Esophagus muscularis mucosa (tissue), 4 donors: ENCODE measurements at regions not wholly inside any gene's neighbourhood (a gene's known extent, or its start where the extent isn't known, plus 50 kb on each side); places are given as distances from the start of the nearest gene placed in this dataset.

ENCODE experiments used
- DNase-seq: peaks from one replicate; pipeline ENCODE4 v3.0.0-alpha.2; 2017; ENCODE audit errors: extremely low spot score
- H3K27ac ChIP-seq, 4 donors: fragments of 200-600 bp; sonication (generic); replicated peaks in 1 of 4; 1 replicate in 3 of 4; 2 replicates in 1 of 4; pipeline ENCODE4 v1.5.1; 2016 to 2019; ENCODE audit warnings: mild to moderate bottlenecking in 1 of 4
- H3K27me3 ChIP-seq, 4 donors: fragments of 200-600 bp; sonication (generic); one replicate each; pipeline versions ENCODE4 v1.5.1 to v1.6.0; 2016 to 2019
- H3K36me3 ChIP-seq, 4 donors: fragments of 200-600 bp; sonication (generic); one replicate each; pipeline ENCODE4 v1.5.1; 2016 to 2019
- H3K4me1 ChIP-seq, 4 donors: fragments of 200-600 bp; sonication (generic); one replicate each; pipeline ENCODE4 v1.5.1; 2016 to 2019
- H3K4me3 ChIP-seq, 4 donors: fragments of 200-600 bp; sonication (generic); 1 replicate in 2 of 4; 2 replicates in 2 of 4; pipeline ENCODE4 v1.5.1; 2016 to 2019; ENCODE audit warnings: mild to moderate bottlenecking in 4 of 4, moderate library complexity in 1 of 4
- H3K9me3 ChIP-seq, 4 donors: fragments of 200-600 bp; sonication (generic); 1 replicate in 3 of 4; 2 replicates in 1 of 4; pipeline ENCODE4 v1.5.1; 2016 to 2019
- EP300 ChIP-seq: sonication (generic); formaldehyde crosslinking; IDR thresholded peaks from one replicate; pipeline ENCODE4 v1.6.1; 2017; ENCODE audit warnings: antibody characterized with exemption
- POLR2A ChIP-seq: fragments of 450-650 bp; IDR thresholded peaks from one replicate; pipeline ENCODE4 v1.6.1; 2017; ENCODE audit warnings: antibody characterized with exemption, moderate library complexity, mild to moderate bottlenecking, low read depth
- POLR2AphosphoS5 ChIP-seq, 2 donors: sonication (generic); formaldehyde crosslinking; IDR thresholded peaks; one replicate each; pipeline ENCODE4 v1.6.1; 2017; ENCODE audit warnings: antibody characterized with exemption in 2 of 2
- WGBS: methylation state at CpG from one replicate; pipeline ENCODE4 v1.1.5; 2018; 5-methylcytosine and 5-hydroxymethylcytosine counted together
- intact Hi-C: fragments of 100-400 bp; cut with DNase I; formaldehyde crosslinking; loops from one replicate; pipeline ENCODE4 v1.15.1; 2023
- TF ChIP-seq, protein P1 (sequence below), 3 experiments: fragments of 200-600 bp in 2 of 3; fragments of 450-650 bp in 1 of 3; sonication (generic) in 2 of 3; IDR thresholded peaks; one replicate each; pipeline ENCODE4 v1.5.1; 2017 to 2019; ENCODE audit warnings: antibody characterized with exemption in 3 of 3, mild to moderate bottlenecking in 2 of 3, moderate library complexity in 1 of 3

DNA sequence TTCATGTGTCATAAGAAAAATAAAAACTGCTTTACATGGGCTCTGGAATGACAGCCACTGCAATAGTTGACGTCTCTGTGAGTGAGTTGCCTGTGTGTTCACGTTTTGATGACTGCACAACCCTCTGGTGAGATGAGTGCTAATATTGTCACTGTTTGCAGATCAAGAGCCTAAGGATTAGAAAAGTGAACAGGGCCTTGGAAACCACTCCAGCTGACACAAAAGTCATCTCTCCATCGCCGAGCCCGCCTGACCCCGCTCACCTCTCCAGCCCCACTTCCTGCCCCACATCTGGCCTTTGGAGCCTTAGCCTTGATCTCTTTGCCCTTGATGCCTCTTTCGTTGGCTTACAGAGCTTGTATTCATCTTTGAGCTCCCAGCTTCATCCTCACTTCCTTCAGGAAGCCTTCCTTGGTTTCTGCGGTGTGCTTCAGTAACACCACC lies 351.7 kb downstream of the TCERG1L start:
- no peaks in the 10 kb centered on the region for H3K36me3 ChIP-seq
- H3K4me3 ChIP-seq: no peak overlapping the region
- whole genome bisulfite sequencing: 75% methylated on average over 8 of the region's 8 CpGs
- H3K4me1 ChIP-seq: no peaks in the 10 kb centered on the region
- peak; percentile 82 for DNase-seq
- no peaks in the 10 kb centered on the region for H3K9me3 ChIP-seq
- intact Hi-C loops: no loop called here
- H3K27me3 ChIP-seq: peaks cover 0 to 38% (median 0%) of the 10 kb centered on the region in 4 donors
- TF ChIP-seq, protein P1, sequence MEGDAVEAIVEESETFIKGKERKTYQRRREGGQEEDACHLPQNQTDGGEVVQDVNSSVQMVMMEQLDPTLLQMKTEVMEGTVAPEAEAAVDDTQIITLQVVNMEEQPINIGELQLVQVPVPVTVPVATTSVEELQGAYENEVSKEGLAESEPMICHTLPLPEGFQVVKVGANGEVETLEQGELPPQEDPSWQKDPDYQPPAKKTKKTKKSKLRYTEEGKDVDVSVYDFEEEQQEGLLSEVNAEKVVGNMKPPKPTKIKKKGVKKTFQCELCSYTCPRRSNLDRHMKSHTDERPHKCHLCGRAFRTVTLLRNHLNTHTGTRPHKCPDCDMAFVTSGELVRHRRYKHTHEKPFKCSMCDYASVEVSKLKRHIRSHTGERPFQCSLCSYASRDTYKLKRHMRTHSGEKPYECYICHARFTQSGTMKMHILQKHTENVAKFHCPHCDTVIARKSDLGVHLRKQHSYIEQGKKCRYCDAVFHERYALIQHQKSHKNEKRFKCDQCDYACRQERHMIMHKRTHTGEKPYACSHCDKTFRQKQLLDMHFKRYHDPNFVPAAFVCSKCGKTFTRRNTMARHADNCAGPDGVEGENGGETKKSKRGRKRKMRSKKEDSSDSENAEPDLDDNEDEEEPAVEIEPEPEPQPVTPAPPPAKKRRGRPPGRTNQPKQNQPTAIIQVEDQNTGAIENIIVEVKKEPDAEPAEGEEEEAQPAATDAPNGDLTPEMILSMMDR (IDR thresholded peaks at IDR 0.05): no peak
- TF ChIP-seq POLR2AphosphoS5 (IDR thresholded peaks at IDR 0.05) (no peak), POLR2A (no peak), EP300 (no peak)
- no peak overlapping the region for H3K27ac ChIP-seq

DNA sequence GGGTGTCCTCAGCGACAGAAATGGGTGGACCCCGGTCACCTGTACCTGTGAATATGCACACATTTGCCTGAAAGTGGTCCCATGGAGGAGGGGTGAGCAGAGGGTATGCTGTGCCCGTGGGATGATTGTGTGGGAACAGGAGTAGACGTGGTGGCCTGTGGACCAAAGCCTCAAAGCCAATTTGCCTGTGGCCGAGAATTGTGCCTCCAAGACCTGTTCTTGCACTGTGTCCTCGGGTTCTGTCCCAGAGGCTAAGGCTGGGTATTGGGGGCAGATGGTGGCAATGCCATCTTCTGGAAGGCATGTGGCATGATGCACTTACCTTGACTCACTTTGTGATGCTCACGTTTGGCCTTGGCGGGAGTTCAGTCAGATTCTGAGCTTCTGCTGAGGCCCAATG lies 351.0 kb downstream of the TCERG1L start:
- DNase-seq: peak; percentile 87
- TF ChIP-seq, protein P1 (IDR thresholded peaks at IDR 0.05): no peak
- TF ChIP-seq POLR2AphosphoS5 (IDR thresholded peaks at IDR 0.05) (no peak), EP300 (no peak), POLR2A (no peak)
- no peaks in the 10 kb centered on the region for H3K9me3 ChIP-seq
- intact Hi-C loops: no loop called here
- 79% methylated on average over 8 of the region's 8 CpGs for WGBS
- peaks cover 0 to 43% (median 0%) of the 10 kb centered on the region in 4 donors for H3K27me3 ChIP-seq
- H3K4me3 ChIP-seq: no peak overlapping the region
- no peak overlapping the region for H3K27ac ChIP-seq
- no peaks in the 10 kb centered on the region for H3K4me1 ChIP-seq
- H3K36me3 ChIP-seq: no peaks in the 10 kb centered on the region

DNA sequence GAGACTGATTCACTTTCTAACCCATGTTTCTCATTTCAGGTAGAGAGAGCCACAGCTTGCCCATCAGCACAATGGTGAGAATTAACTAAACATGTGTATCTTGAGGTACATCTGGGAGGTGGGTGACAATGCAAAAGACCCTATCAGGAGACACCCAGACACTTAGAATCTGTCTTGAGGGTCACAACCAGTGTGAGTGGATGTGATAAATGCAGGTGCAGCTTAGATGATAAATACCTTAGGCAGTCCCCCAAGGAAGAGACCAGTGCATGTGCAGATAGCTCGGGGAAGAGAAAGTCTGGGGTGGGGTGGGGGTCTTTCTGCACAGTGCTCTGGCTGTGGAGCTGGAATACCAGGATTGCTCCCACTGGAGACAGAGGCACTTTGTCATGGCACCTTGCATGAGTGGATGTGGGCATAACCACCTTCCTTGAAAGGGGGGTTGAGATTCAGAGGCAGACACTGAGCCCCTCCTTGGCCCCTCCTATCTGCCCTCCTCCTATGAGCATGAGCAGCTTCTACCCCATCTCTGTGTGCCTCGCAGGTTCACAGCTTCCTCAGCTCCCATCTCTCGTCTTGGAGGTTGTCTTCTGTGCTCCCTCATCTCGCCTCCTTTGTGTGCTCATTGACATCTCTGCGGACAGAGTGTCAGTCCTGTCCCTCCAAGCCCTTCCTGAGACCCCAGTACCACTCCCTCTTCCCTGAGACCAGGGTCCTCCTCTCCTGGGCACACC lies 349.8 kb downstream of the TCERG1L start:
- Histone ChIP-seq H3K9me3 (no peaks in the 10 kb centered on the region), H3K27ac (no peak overlapping the region), H3K36me3 (no peaks in the 10 kb centered on the region), H3K4me1 (no peaks in the 10 kb centered on the region), H3K4me3 (no peak overlapping the region), H3K27me3 (peaks cover 0 to 43% (median 0%) of the 10 kb centered on the region in 4 donors)
- intact Hi-C loops: no loop called here
- WGBS: 77% methylated on average over 5 of the region's 5 CpGs
- DNase-seq: peak; percentile 90
- TF ChIP-seq, protein P1 (IDR thresholded peaks at IDR 0.05): no peak
- TF ChIP-seq POLR2AphosphoS5 (IDR thresholded peaks at IDR 0.05) (no peak), EP300 (no peak), POLR2A (no peak)

DNA sequence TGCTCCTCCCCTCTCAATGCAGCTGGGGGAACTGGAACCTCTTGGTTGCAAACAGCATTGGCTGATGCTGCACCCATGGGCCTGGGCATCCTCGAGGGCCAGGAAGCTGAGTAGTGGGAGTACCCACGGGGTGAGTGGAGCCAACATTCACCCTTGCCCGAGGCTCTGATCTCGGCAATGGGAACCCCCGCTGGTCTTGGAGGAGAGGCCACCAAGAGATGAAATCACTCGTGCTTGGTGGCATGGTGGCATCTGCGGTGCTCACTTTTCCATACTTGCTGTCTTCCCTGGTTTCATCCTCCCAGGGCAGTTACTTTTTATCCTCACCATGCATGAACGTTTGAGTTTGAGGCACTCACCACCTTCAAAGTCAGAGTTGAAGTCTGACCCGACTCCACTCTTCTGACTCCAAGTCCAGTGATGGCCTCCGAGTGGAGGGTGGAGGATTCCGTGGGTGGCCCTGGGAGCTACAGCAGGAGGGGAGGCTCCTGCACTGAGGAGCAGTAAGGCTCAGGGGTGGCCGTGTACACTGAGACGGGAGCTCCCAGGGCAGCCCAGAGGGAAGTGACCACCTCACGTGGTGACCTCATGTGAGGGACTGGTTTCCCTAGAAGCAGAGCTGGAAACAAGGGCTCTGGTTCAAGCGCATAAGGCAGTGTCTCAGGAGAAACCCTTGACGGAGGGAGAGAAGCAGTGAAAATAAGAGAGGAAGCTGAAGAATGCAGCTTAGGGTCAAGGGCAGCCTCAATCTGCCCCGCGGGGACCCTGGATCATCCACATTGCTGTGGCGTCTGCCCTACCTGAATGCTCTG lies 349.1 kb downstream of the TCERG1L start:
- H3K9me3 ChIP-seq: no peaks in the 10 kb centered on the region
- no peaks in the 10 kb centered on the region for H3K4me1 ChIP-seq
- H3K4me3 ChIP-seq: no peak overlapping the region
- TF ChIP-seq, protein P1 (IDR thresholded peaks at IDR 0.05): no peak
- TF ChIP-seq POLR2AphosphoS5 (IDR thresholded peaks at IDR 0.05): no peak
- no peak for TF ChIP-seq POLR2A
- TF ChIP-seq EP300: no peak
- H3K36me3 ChIP-seq: no peaks in the 10 kb centered on the region
- no peak overlapping the region for H3K27ac ChIP-seq
- peak; percentile 84 for DNase-seq
- intact Hi-C loops: no loop called here
- 79% methylated on average over 17 of the region's 19 CpGs for WGBS
- H3K27me3 ChIP-seq: peaks cover 0 to 35% (median 0%) of the 10 kb centered on the region in 4 donors
